HepG2 (cell line): ENCODE measurements at regions not wholly inside any gene's neighbourhood (a gene's known extent, or its start where the extent isn't known, plus 50 kb on each side); places are given as distances from the start of the nearest gene placed in this dataset.

Experiments
- EP300 ChIP-seq, 3 experiments: sonication (generic) in 1 of 3; formaldehyde crosslinking in 1 of 3; IDR thresholded peaks; 2 replicates each; pipeline versions ENCODE4 v1.5.1 to v1.6.1; 2011 to 2020; ENCODE audit warnings: low read depth in 2 of 3, low read length in 2 of 3, borderline replicate concordance in 1 of 3, improper control_type of control experiment in 1 of 3, mild to moderate bottlenecking in 1 of 3, missing genetic modification reagents in 1 of 3, moderate library complexity in 1 of 3
- FOXC1 ChIP-seq: sonication (generic); formaldehyde crosslinking; IDR thresholded peaks from 2 replicates; pipeline ENCODE4 v1.8.0; 2022; ENCODE audit warnings: mild to moderate bottlenecking, missing genetic modification reagents, borderline replicate concordance
- GATA4 ChIP-seq: sonication (generic); IDR thresholded peaks from 2 replicates; pipeline ENCODE4 v1.6.1; 2016; ENCODE audit warnings: antibody characterized with exemption, low read depth, borderline replicate concordance
- GATAD1 ChIP-seq: IDR thresholded peaks from 2 replicates; pipeline ENCODE4 v1.6.1; 2016; ENCODE audit warnings: missing genetic modification reagents, missing compliant biosample characterization
- JDP2 ChIP-seq: sonication (generic); formaldehyde crosslinking; IDR thresholded peaks from 2 replicates; pipeline ENCODE4 v1.8.1; 2022; ENCODE audit warnings: missing genetic modification reagents, borderline replicate concordance
- KDM3A ChIP-seq: IDR thresholded peaks from 2 replicates; pipeline ENCODE4 v1.6.1; 2018; ENCODE audit warnings: low read depth, missing compliant biosample characterization
- RXRB ChIP-seq: IDR thresholded peaks from 2 replicates; pipeline ENCODE4 v1.6.1; 2016; ENCODE audit warnings: borderline replicate concordance, missing genetic modification reagents, missing compliant biosample characterization
- SIN3A ChIP-seq: IDR thresholded peaks from 2 replicates; pipeline ENCODE4 v1.6.1; 2011; ENCODE audit warnings: low read depth, mild to moderate bottlenecking, control low read depth, low read length, borderline replicate concordance
- SRSF4 ChIP-seq: fragments of 200-400 bp; formaldehyde crosslinking; IDR thresholded peaks from one replicate; pipeline ENCODE4 v1.6.1; 2018; ENCODE audit warnings: mild to moderate bottlenecking, low read depth, low read length, moderate library complexity; ENCODE audit not compliant: poor library complexity, severe bottlenecking
- TEAD3 ChIP-seq: optimal IDR thresholded peaks from 2 replicates; pipeline ENCODE3; 2016; ENCODE audit warnings: borderline replicate concordance
- ZC3H4 ChIP-seq: sonication (generic); formaldehyde crosslinking; IDR thresholded peaks from 2 replicates; pipeline ENCODE4 v1.4.0; 2020; ENCODE audit warnings: missing genetic modification reagents, borderline replicate concordance
- ZNF121 ChIP-seq: sonication (generic); formaldehyde crosslinking; IDR thresholded peaks from 2 replicates; pipeline ENCODE4 v1.5.0; 2020; ENCODE audit warnings: mild to moderate bottlenecking, missing genetic modification reagents
- ZNF230 ChIP-seq: sonication (generic); formaldehyde crosslinking; IDR thresholded peaks from 2 replicates; pipeline ENCODE4 v1.4.0; 2020; ENCODE audit warnings: mild to moderate bottlenecking, missing genetic modification reagents
- ZNF24 ChIP-seq: fragments of 450-650 bp; IDR thresholded peaks from 2 replicates; pipeline ENCODE4 v1.6.1; 2017; ENCODE audit warnings: antibody characterized with exemption, mild to moderate bottlenecking
- ZNF333 ChIP-seq: sonication (generic); formaldehyde crosslinking; IDR thresholded peaks from 2 replicates; pipeline ENCODE4 v1.4.0; 2020; ENCODE audit warnings: mild to moderate bottlenecking, missing genetic modification reagents, borderline replicate concordance
- ZNF800 ChIP-seq: sonication (generic); formaldehyde crosslinking; IDR thresholded peaks from 2 replicates; pipeline ENCODE4 v1.4.0; 2020; ENCODE audit warnings: missing genetic modification reagents
- ZNF83 ChIP-seq: sonication (generic); formaldehyde crosslinking; IDR thresholded peaks from 2 replicates; pipeline ENCODE4 v1.4.0; 2020; ENCODE audit warnings: missing genetic modification reagents, mild to moderate bottlenecking, borderline replicate concordance
- ZNF891 ChIP-seq: sonication (generic); formaldehyde crosslinking; IDR thresholded peaks from 2 replicates; pipeline ENCODE4 v1.5.0; 2020; ENCODE audit warnings: mild to moderate bottlenecking, missing genetic modification reagents
- ZSCAN12 ChIP-seq: sonication (generic); formaldehyde crosslinking; IDR thresholded peaks from 2 replicates; pipeline ENCODE4 v1.9.0; 2021; ENCODE audit warnings: mild to moderate bottlenecking, missing genetic modification reagents
- TF ChIP-seq, protein P1 (sequence below): IDR thresholded peaks from 2 replicates; pipeline ENCODE4 v1.6.1; 2016; ENCODE audit warnings: missing compliant biosample characterization, missing genetic modification reagents, borderline replicate concordance
- TF ChIP-seq, protein P2 (sequence below): sonication (generic); formaldehyde crosslinking; IDR thresholded peaks from 2 replicates; pipeline ENCODE4 v1.9.0; 2021; ENCODE audit warnings: missing genetic modification reagents, borderline replicate concordance

DNA sequence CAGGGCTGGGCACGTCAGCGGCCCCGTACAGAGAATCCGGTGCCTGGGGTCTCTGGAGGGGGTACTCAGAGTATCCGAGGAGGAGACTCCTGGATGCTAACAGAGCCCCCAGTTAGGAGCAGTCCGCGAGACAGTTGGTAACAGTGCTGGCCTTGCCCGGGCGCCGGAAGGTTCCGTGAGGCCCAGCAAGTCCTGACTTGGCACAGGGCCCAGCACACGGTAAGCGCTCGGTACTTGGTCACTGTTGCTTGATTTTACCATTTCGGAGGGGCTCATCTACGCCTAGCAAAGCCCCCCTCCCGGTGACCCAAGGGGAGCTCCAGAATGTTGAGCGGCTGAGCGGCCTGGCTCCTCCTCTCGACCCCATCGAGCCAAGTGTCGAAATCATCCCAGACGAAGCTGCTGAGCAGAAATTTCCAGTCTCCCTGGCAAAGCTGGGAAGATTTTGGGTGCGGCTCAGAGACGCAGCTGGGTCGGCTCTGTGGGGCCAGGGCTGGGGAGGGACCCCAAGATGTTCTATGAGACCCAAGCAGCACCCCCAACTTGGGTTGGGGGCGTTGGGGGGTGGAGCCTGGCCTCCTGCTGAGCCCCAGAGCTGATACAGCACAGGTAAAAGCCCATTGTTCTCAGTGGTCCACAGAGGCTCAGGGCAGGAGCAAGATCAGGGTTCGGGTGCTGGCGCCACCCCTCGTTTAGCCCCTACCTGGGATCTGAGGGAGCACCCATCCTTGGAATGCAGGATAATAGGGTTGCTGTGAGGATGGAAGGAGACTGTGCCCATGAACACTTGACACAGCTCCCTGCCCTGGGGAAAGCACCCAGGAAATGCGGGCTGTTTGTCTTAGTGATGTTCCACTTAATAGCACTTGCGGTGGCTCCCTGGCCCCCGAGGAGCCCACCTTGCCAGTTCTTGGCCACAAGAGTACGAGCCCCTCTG lies 137.2 kb downstream of the C9orf50 start (continued):
- TF ChIP-seq KDM3A: 0 out of 2 replicates have a peak, but pooled peaks have one; percentile 32
- TF ChIP-seq ZNF83: no peak
- no peak for TF ChIP-seq TEAD3 (CRISPR knock-in tag)
- no peak for TF ChIP-seq JDP2
- no peak for TF ChIP-seq ZNF24
- no peak for TF ChIP-seq SRSF4
- TF ChIP-seq ZNF121: no peak
- TF ChIP-seq ZSCAN12 (CRISPR knock-in tag): no peak
- no peak for TF ChIP-seq SIN3A
- no peak for TF ChIP-seq RXRB (CRISPR knock-in tag)
- TF ChIP-seq GATAD1: no peak
- TF ChIP-seq ZNF891 (CRISPR knock-in tag): no peak
- TF ChIP-seq EP300 (IDR thresholded peaks at IDR 0.05; ENCODE audit: low read depth in 2 of 2, low read length in 2 of 2): no peak
- no peak for TF ChIP-seq EP300 (CRISPR knock-in tag; IDR thresholded peaks at IDR 0.05; ENCODE audit: borderline replicate concordance)
- TF ChIP-seq ZNF800: no peak
- TF ChIP-seq ZNF230: no peak
- TF ChIP-seq, protein P1, sequence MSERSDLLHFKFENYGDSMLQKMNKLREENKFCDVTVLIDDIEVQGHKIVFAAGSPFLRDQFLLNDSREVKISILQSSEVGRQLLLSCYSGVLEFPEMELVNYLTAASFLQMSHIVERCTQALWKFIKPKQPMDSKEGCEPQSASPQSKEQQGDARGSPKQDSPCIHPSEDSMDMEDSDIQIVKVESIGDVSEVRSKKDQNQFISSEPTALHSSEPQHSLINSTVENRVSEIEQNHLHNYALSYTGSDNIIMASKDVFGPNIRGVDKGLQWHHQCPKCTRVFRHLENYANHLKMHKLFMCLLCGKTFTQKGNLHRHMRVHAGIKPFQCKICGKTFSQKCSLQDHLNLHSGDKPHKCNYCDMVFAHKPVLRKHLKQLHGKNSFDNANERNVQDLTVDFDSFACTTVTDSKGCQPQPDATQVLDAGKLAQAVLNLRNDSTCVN (CRISPR knock-in tag): no peak
- TF ChIP-seq, protein P2, sequence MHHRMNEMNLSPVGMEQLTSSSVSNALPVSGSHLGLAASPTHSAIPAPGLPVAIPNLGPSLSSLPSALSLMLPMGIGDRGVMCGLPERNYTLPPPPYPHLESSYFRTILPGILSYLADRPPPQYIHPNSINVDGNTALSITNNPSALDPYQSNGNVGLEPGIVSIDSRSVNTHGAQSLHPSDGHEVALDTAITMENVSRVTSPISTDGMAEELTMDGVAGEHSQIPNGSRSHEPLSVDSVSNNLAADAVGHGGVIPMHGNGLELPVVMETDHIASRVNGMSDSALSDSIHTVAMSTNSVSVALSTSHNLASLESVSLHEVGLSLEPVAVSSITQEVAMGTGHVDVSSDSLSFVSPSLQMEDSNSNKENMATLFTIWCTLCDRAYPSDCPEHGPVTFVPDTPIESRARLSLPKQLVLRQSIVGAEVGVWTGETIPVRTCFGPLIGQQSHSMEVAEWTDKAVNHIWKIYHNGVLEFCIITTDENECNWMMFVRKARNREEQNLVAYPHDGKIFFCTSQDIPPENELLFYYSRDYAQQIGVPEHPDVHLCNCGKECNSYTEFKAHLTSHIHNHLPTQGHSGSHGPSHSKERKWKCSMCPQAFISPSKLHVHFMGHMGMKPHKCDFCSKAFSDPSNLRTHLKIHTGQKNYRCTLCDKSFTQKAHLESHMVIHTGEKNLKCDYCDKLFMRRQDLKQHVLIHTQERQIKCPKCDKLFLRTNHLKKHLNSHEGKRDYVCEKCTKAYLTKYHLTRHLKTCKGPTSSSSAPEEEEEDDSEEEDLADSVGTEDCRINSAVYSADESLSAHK: no peak
- TF ChIP-seq FOXC1 (CRISPR knock-in tag): peak; percentile 30; the same call in 1 of the 2 replicates
- no peak for TF ChIP-seq ZC3H4 (CRISPR knock-in tag)
- TF ChIP-seq ZNF333 (CRISPR knock-in tag): no peak
- no peak for TF ChIP-seq GATA4
- TF ChIP-seq, all 625 proteins: peak for 13
